Fibroblast of skin of left quadriceps (primary cell): ENCODE measurements at regions not wholly inside any gene's neighbourhood (a gene's known extent, or its start where the extent isn't known, plus 50 kb on each side); places are given as distances from the start of the nearest gene placed in this dataset.
A peak's percentile ranks its signal among the peaks of the same experiment; 100 is the strongest.

Experiments
- DNase-seq, 2 experiments: peaks; one replicate each; pipeline ENCODE4 v3.0.0-alpha.2; 2013; ENCODE audit warnings: low read depth in 2 of 2

DNA sequence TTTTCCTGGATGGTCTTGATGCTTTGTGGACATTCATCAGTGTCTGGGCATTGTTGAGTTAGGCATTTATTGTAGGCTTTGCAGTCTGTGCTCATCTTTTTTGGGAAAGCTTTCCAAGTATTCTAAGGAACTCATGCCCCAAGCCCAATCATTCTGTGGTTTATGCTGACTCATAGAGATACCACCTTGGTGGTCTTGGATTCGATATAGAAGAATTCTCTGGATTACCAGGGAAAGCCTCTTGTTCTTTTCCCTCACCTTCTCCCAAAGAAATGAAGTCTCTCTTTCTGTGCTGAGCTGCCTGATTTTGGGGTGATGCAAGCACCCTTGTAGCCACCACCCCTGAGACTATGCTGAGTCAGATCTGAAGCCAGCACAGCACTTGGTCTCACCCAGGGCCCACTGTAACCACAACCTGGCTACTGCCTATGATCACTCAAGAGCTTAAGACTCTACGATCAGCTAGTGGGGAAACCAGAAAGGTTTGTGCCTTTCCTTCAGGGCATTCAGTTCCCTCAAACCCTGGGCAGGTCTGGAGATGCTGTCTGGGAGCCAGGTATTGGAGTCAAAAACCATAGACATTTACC lies 422.6 kb downstream of the NUF2 start:
- no peak for DNase-seq

DNA sequence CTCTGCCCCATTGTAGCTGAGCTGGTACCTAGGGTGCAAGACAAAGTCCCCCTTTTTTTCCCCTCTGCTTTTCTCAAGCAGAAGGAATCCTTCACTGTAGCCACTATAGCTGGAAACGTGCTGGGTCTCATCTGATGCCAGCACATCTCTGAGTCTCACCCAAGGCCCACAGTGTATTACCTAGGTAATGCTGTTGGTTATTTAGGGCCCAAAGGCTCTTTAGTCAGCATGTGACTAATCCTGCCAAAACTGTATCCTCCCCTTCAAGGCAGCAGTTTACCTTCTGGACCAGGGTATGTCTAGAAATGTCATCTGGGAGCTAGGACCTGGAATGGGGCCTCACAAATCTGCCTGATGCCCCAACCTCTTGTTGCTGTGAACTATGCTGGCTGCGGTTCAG lies 423.4 kb downstream of the NUF2 start:
- DNase-seq: no peak

DNA sequence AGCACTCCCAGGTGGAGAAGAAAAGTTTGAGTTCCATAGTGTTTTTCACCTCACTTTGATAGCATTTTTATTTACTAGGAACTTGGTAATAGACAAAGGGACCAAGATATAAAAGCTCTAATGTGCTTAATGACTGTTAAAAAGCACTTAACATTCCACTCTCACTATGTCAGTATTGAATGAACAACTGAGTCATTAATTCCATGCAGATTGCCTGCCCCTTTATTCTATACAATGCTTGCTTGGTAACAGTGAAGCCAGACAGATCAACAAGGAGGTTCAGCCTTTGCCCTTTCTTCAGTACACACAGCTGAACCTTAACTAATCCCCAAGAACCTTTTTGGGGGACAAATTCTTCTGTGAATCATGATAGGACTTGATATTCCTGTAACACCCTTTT lies 425.5 kb downstream of the NUF2 start:
- peak; percentile 29 to 31 for DNase-seq

DNA sequence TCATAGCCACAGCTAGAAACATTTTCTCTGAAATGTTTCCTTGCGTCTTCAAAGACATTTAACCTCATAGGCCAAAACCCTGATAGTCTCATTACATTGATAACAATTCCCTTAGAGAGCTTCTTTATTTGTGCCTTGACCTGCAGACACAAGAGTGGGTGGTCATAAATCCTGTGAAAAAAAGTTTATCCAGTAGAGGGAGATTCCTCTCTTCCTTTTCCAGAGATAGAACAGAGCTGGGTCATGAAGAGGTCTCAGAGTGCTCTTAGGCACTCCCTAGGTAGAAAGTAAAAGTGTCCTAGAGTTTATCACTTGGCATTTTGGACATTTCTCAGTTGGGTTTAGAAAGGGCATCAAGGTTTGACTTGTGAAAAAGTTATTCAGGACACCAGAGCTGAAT lies 426.1 kb downstream of the NUF2 start:
- no peak for DNase-seq

DNA sequence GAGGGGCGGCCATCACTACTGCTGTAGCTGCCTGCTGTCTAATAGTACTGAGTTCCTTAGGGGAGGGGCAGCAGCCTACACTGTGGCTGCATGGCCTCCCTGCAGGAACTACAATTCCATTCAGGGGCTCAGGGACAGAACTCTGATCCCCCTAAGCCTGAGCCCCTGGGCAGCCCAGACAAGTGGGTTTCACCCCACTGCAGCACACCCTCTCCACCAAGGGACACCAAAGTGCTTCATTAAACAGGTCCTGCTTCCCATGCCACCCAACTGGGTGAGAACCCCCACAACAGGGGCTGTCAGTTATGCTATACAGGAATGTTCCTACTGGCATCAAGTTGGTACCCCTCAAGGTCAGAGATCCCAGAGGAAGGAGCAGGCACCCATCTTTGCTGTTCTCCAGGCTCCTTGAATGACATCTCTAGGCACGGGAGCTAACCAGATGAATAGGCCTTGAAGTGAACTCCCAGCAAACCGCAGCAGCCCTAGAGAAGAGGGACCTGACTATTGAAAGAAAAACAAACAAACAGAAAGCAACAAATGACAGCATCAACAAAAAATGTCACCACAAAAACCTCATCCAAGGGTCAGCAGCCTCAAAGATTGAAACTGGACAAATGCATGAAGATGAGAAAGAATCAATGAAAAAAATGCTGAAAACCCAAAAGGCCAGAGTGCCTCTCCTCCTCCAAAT lies 437.4 kb downstream of the NUF2 start:
- DNase-seq: no peak

DNA sequence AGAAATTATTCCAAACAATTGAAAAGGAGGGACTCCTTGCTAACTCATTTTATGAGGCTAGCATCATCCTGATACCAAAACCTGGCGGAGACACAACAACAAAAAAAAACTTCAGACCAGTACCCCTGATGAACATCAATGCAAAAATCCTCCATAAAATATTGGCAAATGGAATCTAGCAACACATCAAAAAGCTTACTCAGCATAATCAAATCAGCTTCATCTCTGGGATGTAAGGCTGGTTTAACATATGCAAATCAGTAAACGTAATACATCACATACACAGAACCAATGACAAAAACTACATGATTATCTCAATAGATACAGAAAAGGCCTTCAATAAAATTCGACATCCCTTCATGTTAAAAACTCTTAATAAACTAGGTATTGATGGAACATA lies 440.1 kb downstream of the NUF2 start:
- no peak for DNase-seq

DNA sequence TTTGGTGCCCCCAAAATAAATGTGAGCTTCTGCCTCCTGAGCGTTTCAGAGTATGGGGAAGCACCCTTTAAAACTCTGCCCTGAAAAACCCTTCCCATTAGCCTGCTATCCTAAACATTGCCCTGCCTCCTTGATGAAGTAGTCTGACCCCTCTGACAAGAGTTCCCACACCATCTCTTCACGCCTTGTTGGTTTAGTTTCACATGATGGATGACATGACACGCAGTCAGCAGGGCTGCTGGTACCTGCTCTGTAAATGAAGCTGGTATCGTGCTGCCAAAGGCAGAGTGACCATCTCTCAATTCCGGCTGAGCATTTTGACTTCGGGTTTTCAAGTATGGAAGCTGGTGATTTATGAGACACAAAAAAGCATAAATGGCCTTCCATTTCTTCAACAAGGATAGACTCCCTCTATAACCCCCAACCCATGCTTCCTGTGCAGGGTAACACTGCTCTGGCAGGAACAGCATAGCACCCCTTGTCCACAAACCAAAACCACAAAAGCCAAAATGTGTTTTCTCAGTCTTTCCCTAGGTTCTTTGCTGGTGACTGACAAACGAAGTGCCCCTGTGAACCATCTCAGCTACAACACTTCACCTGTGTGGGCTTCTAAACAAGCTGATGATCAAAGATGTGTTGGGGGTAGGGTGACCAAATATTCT lies 444.6 kb downstream of the NUF2 start:
- no peak for DNase-seq

DNA sequence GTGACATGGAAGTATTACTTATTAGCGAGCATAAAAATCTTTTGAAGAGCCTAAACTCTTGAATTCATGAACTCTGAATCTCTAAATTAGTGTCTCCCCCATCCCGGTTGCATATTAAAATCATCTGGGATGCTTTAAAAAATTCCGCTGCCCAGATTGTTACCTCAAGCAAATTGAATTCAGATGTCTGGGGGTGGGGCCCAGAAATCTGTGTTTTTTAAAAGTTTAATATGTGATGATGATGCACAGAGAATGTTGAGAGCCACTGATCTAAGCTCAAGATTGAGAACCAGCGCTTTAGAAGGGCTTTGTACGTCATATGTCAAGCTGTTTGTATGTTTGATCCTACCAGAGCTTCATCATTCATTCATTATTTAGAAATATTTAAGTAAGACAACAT lies 446.8 kb downstream of the NUF2 start:
- DNase-seq: peak; percentile 54 to 59

DNA sequence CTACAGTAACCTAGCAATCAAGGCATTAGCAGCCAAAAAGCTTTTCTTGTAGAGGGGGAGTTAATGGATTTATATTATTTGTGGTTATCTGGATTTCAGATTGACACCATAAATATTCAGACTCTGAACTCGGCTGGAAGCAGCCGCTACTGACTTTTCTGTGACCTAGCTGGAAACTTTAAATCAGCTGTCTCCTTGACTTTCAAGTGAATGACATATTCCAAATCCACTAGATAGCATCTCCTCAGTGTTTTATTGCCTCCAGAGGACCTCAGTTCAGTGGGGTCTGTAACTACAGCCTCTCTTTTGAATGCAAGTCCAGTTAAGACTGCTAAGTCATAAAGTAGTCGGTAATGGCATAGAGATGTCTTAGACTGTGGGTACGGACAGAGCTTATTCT lies 448.5 kb downstream of the NUF2 start:
- DNase-seq: no peak

DNA sequence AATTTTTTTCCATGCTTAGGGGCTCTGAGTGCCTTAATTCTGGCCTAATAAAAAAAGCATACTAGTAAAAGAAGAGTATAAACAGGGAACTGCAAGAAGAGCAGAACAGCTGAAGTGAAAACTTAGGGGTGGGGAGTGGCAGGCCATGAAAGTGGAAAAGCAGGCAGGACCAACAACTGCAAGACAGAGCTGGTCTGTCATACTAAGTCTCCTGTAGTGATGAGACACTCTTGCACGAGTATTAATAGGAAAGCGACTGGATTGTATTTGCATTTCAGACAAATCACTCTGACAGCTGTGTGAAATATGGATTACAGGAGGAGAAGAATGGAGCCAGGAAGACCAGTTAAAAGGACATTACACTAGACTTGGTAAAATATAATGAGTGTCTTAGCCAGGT lies 449.9 kb downstream of the NUF2 start:
- DNase-seq: no peak

DNA sequence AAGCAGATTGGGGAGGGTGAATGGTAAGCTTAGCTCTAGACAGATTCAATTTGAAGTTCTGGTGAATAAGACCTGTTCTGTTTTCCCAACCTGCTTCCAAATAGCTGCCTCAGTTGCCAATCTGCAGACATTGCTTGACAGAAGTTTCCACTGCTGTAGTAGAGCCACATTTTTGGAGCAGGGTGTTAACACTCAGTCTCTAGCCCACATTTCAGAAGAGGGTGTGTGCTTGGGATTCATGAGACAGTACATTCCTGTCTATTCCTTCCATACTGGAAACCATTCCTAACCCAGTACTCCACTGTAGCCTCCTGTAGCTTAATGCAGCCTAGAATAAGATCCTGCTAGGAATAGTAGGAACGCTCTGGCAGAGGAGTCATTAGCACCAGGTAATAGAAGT lies 450.5 kb downstream of the NUF2 start:
- no peak for DNase-seq

DNA sequence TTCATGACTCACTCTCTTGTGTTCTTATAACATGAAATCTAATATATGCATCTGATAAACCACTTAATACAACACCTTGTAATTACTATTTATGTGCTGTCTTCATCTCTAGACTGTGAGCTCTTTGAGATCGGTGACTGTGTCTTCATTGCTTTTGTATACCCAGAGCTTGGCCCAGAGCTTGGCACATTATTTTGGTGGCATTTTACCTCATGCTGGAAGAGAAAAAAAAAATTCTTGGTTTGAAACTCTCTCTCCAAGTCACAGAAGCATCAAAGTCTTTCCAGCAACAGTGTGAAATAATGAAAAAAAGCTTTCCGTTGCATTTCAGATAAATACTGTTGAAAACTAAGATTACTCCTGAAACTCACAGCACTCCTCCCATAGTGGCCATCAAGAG lies 451.6 kb downstream of the NUF2 start:
- no peak for DNase-seq

DNA sequence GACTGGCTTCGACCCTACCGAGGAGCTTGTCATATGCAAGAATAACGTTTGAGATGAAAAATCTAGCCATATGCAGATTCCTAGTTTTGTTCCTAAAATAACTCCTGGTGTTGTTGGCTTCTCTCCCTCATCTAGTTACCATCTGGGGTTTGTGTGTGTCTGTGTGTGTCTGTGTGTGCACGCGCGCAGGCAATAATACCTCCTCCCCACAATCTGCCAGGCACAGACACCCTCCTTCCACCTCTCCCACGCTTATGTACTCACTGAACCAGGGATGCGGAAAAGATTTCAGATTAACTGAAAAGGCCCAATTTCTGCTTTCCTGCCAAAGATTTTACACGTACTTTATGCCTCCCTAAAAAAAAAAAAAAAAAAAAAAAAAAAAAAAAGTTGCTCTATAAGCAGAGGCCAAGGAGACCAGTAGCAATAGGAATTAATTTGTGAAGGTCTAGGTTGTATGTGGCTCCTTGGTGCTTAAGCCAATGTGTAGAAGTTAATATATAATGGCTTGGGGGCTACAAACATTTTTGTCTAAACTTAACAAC lies 452.7 kb downstream of the NUF2 start:
- DNase-seq: no peak

DNA sequence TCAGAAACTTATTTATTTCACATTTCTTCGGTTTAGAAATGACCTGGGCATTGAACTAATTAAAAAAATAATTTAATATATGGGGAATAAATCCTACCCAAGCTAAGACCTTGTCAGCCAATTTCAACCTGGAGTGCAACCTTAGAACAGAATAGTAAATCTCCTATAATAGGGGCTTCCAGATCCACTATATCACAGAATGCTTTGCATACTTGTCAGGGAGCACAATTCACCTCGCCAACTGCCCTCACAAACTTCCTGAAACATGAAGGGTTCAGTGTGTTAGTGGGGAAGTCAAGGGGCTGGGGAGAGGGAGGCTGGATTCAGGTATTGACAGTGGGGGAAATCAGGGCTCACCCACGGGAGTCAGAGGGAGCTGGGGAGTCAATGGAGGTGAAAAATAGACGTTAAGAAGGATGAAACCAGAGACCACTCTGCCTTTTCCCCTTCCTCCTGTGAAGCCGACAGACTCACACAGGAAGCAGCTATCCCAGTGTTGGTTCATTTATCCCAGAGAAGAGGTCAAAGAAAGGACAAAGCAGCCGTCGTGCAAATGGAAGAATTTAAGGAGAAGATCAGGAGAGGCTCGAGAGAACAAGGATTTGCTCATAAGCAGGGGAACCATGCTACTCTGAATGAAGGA lies 453.3 kb downstream of the NUF2 start:
- no peak for DNase-seq

DNA sequence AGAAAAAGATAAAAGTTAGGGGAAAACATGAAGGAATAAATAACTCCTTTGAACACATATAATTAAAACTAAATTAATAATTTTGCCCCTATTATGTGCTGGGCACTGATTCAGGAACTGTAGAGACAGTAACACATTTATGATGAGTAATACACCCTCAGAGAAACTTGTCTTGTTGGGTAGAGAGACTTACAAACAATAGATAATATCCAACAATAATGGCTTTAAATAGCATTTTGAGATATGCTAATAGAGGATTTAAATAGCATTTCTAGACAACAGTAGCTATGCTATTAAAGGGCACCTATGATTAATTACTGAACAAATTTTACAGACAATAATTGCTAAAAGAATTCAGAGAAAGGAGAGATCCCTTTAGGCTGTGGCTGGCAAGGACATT lies 455.5 kb downstream of the NUF2 start:
- no peak for DNase-seq

DNA sequence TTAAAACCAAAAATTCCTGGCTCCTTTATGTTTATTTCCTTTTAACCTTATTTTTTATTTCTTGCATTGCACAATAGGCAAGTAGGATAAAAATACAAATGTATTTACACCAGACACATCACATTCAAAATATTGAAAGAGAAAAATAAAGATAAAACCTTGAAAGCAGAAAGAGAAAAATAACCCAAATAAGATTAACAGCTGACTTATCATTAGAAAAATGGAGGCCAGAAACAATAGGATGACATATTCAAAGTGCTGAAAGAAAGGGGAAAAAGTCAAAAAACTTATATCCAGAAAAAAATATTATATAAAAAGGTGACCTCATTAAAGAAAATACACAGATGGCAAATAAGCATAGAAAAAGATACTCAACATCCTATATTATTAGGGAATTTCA lies 459.4 kb downstream of the NUF2 start:
- no peak for DNase-seq

DNA sequence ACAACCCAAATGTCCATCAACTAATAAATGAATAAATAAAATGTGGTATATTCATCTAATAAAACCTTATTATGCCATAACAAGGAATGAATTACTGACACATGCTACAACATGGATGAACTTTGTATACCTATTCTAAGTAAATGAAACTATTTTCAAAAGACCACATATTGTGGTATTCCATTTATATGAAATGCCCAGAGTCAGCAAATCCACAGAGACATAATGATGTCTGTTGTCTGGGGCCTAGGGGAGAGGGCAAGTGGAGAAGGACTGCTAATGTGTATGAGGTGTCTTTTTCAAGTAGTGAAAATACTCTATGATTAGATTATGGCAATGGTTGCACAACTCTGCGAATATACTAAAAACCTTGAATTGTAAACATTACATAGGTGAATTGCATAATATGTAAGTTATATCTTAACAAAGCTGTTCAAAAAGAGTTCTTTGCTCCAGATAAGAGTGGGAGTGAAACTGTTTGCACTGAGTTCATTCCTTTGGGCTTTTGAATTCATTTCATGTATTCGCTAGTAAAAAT lies 464.2 kb downstream of the NUF2 start:
- no peak for DNase-seq

DNA sequence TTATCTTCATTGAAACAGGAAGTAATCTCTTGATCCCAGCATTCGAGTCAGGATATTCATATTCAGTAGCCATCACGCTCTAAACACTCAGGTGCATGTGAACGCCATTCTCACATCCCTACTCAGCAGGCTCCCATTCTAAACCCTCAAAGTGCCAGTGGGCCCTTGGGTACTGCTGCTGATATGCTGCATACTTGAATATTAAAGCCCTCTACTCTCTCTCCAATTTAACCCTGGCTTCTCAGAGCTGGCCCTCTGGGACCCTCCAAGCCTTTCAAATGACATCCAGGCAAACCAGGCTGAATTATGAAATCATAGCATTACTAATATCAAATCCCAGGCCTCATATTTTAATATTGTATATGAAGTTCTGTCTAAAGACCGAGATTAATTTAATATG lies 468.2 kb downstream of the NUF2 start:
- no peak for DNase-seq

DNA sequence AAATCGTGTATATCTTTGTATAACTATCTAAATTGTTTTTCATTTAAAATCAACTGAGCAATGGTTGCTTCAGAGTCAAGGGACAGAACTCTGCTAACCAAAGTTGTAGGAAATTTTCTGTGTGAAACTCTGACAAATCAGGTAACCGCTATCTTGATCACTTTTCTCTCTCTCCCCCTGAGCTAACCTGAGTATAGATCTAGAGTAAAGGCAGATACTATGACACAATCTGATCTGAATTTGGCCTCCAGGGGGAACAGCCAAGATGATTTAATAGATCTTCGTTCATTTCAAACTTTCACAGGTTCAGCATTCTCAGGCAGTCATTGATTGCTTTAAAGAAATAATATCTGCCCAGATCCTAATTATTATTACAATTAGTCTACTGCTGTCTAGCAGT lies 472.8 kb downstream of the NUF2 start:
- no peak for DNase-seq

DNA sequence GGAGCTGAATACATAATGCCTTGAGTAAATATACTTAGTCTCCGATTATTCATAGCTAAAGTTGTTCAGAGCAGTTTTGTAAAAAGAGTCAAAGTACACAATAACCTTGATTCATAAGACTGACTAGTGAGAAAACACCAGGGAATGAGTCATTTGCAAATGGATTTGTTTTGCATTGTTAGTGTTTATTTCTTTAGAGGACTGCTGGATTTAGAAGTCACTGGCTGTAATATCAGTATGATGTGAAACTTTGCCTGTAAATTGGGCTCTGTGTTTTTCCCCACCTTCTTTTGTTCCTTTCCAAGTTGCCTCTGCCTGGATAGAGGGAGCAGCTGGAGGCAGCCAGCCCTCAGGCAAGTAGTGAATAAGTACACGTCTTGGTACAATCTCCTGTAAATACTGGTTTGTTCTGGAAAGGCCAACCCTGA lies 474.7 kb downstream of the NUF2 start:
- no peak for DNase-seq

DNA sequence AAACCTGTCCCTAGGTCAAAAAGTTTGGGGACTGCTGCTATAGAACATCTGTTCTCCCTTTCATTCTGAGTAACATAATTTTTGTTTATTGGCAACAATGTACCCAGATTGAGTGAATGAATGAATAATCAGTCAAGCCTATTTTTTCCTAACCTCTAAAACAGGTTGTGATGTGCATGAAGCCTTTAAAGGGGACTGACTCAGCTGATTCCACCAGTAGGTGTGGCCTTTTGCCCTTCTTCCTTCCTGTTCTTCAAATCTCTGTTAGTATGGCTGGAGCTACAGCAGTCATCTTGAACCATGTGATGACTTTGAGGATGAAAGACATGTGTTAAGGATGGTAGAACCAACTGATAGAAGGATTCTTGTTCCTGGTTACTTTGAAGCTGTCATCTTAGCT lies 476.1 kb downstream of the NUF2 start:
- DNase-seq: no peak

DNA sequence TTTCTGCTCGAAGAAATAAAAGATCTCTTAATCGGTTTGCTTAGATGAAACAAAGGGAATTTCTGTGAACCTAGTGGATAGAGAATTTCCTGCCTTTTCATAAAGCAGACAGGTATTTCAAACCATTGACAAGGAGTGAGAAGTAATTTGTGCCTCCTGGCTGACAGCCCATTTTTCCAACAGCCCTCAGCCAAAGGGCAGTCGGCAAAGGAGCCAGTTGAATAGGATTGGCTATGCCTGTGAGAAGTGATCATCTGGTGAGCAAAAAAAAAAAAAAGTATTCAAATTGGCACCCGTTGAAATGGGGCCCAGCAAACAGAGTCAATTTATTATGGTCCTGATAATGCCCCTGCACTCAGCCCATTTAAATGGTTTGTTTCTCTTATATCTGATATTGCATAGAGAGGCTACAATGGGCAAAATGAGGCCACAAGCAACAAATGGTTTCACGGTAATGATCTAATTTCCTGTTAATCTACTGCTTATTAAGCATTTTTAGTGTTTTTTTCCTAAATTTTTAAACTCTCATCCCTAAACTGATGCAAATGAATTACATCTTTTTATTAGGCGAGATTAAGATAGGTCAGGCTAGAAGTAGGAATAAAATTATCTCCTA lies 477.5 kb downstream of the NUF2 start:
- DNase-seq: no peak
